OCI-LY1 (cell line): ENCODE measurements at regions not wholly inside any gene's neighbourhood (a gene's known extent, or its start where the extent isn't known, plus 50 kb on each side); places are given as distances from the start of the nearest gene placed in this dataset.

Source experiments
- H2AFZ ChIP-seq: fragments of 200-600 bp; sonication (generic), shearing (Covaris generic); 2 replicates; pipeline ENCODE4 v1.6.0; 2014; ENCODE audit warnings: antibody characterized with exemption, mild to moderate bottlenecking, low read length
- H3F3A ChIP-seq: fragments of 200-600 bp; sonication (generic), shearing (Covaris generic); 2 replicates; pipeline ENCODE4 v1.6.0; 2014; ENCODE audit warnings: mild to moderate bottlenecking, antibody characterized with exemption, low read length, moderate library complexity; ENCODE audit not compliant: insufficient read depth
- H3K27ac ChIP-seq: fragments of 200-600 bp; sonication (generic); 2 replicates; pipeline ENCODE4 v1.5.1; 2014; ENCODE audit warnings: low read length, mixed run types, mild to moderate bottlenecking, low read depth; ENCODE audit not compliant: poor library complexity, severe bottlenecking
- H3K27me3 ChIP-seq: fragments of 200-600 bp; sonication (generic); 2 replicates; pipeline ENCODE4 v1.6.0; 2014; ENCODE audit warnings: antibody characterized with exemption, mild to moderate bottlenecking, low read length, moderate library complexity; ENCODE audit not compliant: insufficient read depth
- H3K36me3 ChIP-seq: fragments of 200-600 bp; sonication (generic); 2 replicates; pipeline ENCODE4 v1.6.1; 2014; ENCODE audit warnings: mild to moderate bottlenecking, antibody characterized with exemption, low read length, moderate library complexity, mixed read lengths; ENCODE audit not compliant: insufficient read depth
- H3K4me1 ChIP-seq: fragments of 200-600 bp; sonication (generic); 2 replicates; pipeline ENCODE4 v1.5.1; 2014; ENCODE audit warnings: mild to moderate bottlenecking, low read length, moderate library complexity; ENCODE audit not compliant: insufficient read depth, severe bottlenecking
- H3K4me2 ChIP-seq: fragments of 200-600 bp; sonication (generic), shearing (Covaris generic); 2 replicates; pipeline ENCODE4 v1.6.1; 2014; ENCODE audit warnings: low read length
- H3K4me3 ChIP-seq: fragments of 200-600 bp; sonication (generic); 2 replicates; pipeline ENCODE4 v1.5.1; 2014; ENCODE audit warnings: low read length, low read depth, mild to moderate bottlenecking, mixed read lengths; ENCODE audit not compliant: poor library complexity, severe bottlenecking
- H3K79me2 ChIP-seq: fragments of 200-600 bp; shearing (Covaris generic); 2 replicates; pipeline ENCODE4 v1.6.1; 2016; ENCODE audit warnings: mixed run types, low read length, mixed read lengths; ENCODE audit not compliant: insufficient read depth
- H3K9ac ChIP-seq: fragments of 200-600 bp; sonication (generic), shearing (Covaris generic); 2 replicates; pipeline ENCODE4 v1.6.1; 2014; ENCODE audit warnings: mild to moderate bottlenecking, low read length, mixed read lengths
- H3K9me2 ChIP-seq: fragments of 200-600 bp; sonication (generic), shearing (Covaris generic); 2 replicates; pipeline ENCODE4 v1.6.1; 2014; ENCODE audit warnings: low read depth, mild to moderate bottlenecking, low read length, mixed read lengths
- H3K9me3 ChIP-seq: fragments of 200-600 bp; shearing (Covaris generic); 2 replicates; pipeline ENCODE4 v1.6.1; 2014; ENCODE audit warnings: low read length, mixed read lengths
- H4K20me1 ChIP-seq: fragments of 200-600 bp; sonication (generic), shearing (Covaris generic); 2 replicates; pipeline ENCODE4 v1.6.0; 2016; ENCODE audit warnings: mild to moderate bottlenecking, low read length; ENCODE audit not compliant: insufficient read depth
- EZH2 ChIP-seq: fragments of 200-600 bp; sonication (generic), shearing (Covaris generic); IDR thresholded peaks from 2 replicates; pipeline ENCODE4 v1.8.0; 2017; ENCODE audit warnings: borderline replicate concordance, mixed run types, mild to moderate bottlenecking, antibody characterized with exemption, low read length, moderate library complexity, mixed read lengths
- TF ChIP-seq, protein P1 (sequence below): fragments of 200-600 bp; sonication (generic), shearing (Covaris generic); IDR thresholded peaks from 2 replicates; pipeline ENCODE4 v1.5.1; 2017; ENCODE audit warnings: mild to moderate bottlenecking, antibody characterized with exemption, low read length, moderate library complexity, mixed read lengths

DNA sequence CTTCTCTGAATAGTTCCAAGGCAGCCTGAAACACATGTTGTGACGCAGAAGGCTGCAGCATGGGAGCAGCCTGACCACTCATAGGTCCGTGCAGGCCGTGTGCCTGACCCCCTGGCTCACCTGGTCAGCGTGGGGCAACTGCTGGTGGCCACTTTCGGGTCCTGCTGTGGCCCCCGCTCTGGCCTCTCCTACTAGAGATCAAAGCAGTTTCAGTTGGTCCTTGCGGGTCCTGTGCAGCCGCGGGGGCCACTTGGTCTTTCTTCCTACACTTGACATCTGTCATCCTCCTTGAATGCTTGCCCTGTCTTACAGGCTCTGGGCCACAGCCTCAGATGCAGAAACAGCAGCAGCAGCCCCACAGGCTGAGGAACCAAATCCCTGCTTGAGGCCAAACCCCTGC, 320.8 kb upstream of the ZNF32 start:
- H3K9ac ChIP-seq, result no peak overlapping the region
- no peak overlapping the region for H3K27ac ChIP-seq
- no peaks in the 10 kb centered on the region for H3K27me3 ChIP-seq
- H3K79me2 ChIP-seq, result no peaks in the 10 kb centered on the region
- no peaks in the 10 kb centered on the region for H3K9me3 ChIP-seq
- no peak overlapping the region for H3K4me2 ChIP-seq
- H4K20me1 ChIP-seq, result no peaks in the 10 kb centered on the region
- no peaks in the 10 kb centered on the region for H3K36me3 ChIP-seq
- H3K4me3 ChIP-seq, result no peak overlapping the region
- TF ChIP-seq EZH2, result no peak
- TF ChIP-seq, protein P1, sequence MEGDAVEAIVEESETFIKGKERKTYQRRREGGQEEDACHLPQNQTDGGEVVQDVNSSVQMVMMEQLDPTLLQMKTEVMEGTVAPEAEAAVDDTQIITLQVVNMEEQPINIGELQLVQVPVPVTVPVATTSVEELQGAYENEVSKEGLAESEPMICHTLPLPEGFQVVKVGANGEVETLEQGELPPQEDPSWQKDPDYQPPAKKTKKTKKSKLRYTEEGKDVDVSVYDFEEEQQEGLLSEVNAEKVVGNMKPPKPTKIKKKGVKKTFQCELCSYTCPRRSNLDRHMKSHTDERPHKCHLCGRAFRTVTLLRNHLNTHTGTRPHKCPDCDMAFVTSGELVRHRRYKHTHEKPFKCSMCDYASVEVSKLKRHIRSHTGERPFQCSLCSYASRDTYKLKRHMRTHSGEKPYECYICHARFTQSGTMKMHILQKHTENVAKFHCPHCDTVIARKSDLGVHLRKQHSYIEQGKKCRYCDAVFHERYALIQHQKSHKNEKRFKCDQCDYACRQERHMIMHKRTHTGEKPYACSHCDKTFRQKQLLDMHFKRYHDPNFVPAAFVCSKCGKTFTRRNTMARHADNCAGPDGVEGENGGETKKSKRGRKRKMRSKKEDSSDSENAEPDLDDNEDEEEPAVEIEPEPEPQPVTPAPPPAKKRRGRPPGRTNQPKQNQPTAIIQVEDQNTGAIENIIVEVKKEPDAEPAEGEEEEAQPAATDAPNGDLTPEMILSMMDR, result no peak
- no peaks in the 10 kb centered on the region for H3K4me1 ChIP-seq
- H2AFZ ChIP-seq, result no peak overlapping the region
- no peaks in the 10 kb centered on the region for H3F3A ChIP-seq
- no peaks in the 10 kb centered on the region for H3K9me2 ChIP-seq

DNA sequence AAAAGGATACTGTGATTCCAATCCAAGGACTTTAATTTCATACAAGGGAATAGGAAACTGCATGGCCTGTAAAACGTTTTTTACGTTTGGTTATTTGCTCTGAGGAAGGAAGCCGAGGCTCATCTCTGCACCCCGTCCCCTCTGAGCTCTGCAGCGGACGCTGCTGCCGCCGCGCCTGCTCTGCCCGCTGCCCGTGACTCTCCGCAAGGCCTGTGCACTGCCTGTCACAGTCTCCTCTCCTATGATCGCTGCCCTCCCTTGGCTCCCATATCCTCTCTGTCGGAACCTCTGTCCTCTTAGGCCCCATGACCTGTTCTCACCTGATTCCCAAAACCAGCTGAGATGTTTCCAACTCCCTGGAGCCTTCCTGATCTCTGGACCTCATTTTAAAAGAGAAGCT, 320.3 kb upstream of the ZNF32 start:
- no peaks in the 10 kb centered on the region for H3K9me2 ChIP-seq
- no peaks in the 10 kb centered on the region for H3K4me1 ChIP-seq
- H4K20me1 ChIP-seq, result no peaks in the 10 kb centered on the region
- no peaks in the 10 kb centered on the region for H3K9me3 ChIP-seq
- TF ChIP-seq, protein P1, result no peak
- no peak for TF ChIP-seq EZH2
- H3K4me3 ChIP-seq, result no peak overlapping the region
- H2AFZ ChIP-seq, result no peak overlapping the region
- H3K27ac ChIP-seq, result no peak overlapping the region
- no peaks in the 10 kb centered on the region for H3K36me3 ChIP-seq
- no peaks in the 10 kb centered on the region for H3K27me3 ChIP-seq
- no peaks in the 10 kb centered on the region for H3K79me2 ChIP-seq
- no peak overlapping the region for H3K9ac ChIP-seq
- H3K4me2 ChIP-seq, result no peak overlapping the region
- H3F3A ChIP-seq, result no peaks in the 10 kb centered on the region

DNA sequence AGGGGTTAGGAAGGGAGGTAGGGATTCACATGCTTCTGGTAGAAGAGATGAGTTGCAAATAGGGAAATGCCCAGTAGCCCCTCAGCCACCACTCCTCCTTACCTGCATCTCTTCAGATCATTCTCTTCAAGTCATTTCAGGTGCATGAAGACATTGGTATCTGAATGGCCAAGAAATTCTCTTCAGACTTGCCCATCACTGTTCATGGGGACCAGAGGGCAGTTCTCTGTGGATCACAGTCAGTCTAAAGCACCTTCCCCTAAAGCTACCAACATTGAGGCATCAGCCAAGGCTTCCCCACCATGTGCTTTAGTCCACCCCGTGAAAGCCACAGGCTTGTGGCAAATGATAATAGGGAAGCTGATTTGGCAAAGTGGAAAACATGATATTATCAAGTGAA, 319.4 kb upstream of the ZNF32 start:
- H3K36me3 ChIP-seq, result no peaks in the 10 kb centered on the region
- H3K9me2 ChIP-seq, result no peaks in the 10 kb centered on the region
- no peaks in the 10 kb centered on the region for H3K4me1 ChIP-seq
- no peak for TF ChIP-seq EZH2
- TF ChIP-seq, protein P1, result no peak
- H4K20me1 ChIP-seq, result no peaks in the 10 kb centered on the region
- H3F3A ChIP-seq, result no peaks in the 10 kb centered on the region
- H2AFZ ChIP-seq, result no peak overlapping the region
- no peaks in the 10 kb centered on the region for H3K27me3 ChIP-seq
- H3K27ac ChIP-seq, result no peak overlapping the region
- H3K4me3 ChIP-seq, result no peak overlapping the region
- no peaks in the 10 kb centered on the region for H3K79me2 ChIP-seq
- no peak overlapping the region for H3K9ac ChIP-seq
- H3K4me2 ChIP-seq, result no peak overlapping the region
- H3K9me3 ChIP-seq, result no peaks in the 10 kb centered on the region
